GM12878 (cell line): ENCODE measurements at regions not wholly inside any gene's neighbourhood (a gene's known extent, or its start where the extent isn't known, plus 50 kb on each side); places are given as distances from the start of the nearest gene placed in this dataset.

Source experiments
- ATAC-seq: fragments of 200-7000 bp; cut with Tn5 transposase; 3 replicates; pipeline ENCODE4 v1.9.1; 2020; ENCODE audit warnings: mild to moderate bottlenecking, moderate library complexity
- BruUV-seq: library from RNA; stranded (reverse); fragments of 400-500 nt; replicated peaks from 2 replicates; lab custom pipeline; 2021; lab: Mats Ljungman, UMichigan
- CTCF ChIA-PET: fragments of 300-600 bp; sonication (Branson Sonifier 250); formaldehyde crosslinking; extraction: SDS; loops from one replicate; lab custom pipeline; 2021; ENCODE audit warnings: inconsistent platforms; lab: Yijun Ruan, JAX
- POLR2A ChIA-PET: fragments of 350-600 bp; formaldehyde crosslinking; extraction: SDS; loops from one replicate; lab custom pipeline; 2021; ENCODE audit warnings: inconsistent platforms; lab: Charles Lee
- RAD21 ChIA-PET: fragments of 300-600 bp; sonication (Branson Sonifier 250); formaldehyde crosslinking; loops from one replicate; lab custom pipeline; 2023; ENCODE audit warnings: antibody characterized with exemption; ENCODE audit not compliant: unreplicated experiment; lab: Charles Lee
- SMC1A ChIA-PET: fragments of 300-600 bp; sonication (Branson Sonifier 250); formaldehyde crosslinking; loops from one replicate; lab custom pipeline; 2023; ENCODE audit not compliant: unreplicated experiment, uncharacterized antibody; lab: Charles Lee
- DNase-seq: peaks from one replicate; pipeline ENCODE4 v3.0.0-alpha.2; 2011; ENCODE audit warnings: low read depth, low spot score
- FAIRE-seq: peaks from 3 replicates; lab custom pipeline; 2011; peaks lifted over from hg19 to GRCh38; lab: Jason Lieb, UNC
- H2AFZ ChIP-seq: 2 replicates; pipeline ENCODE4 v1.6.0; 2011; ENCODE audit warnings: low read depth, low read length, control low read depth; ENCODE audit not compliant: control insufficient read depth
- H3K27ac ChIP-seq: 2 replicates; pipeline ENCODE4 v1.5.1; 2011; ENCODE audit warnings: control low read depth; ENCODE audit not compliant: control insufficient read depth, insufficient read depth
- H3K27me3 ChIP-seq, 2 experiments: replicated peaks in 1 of 2; 2 replicates each; pipeline versions ENCODE4 v1.6.0 to v1.6.1; 2011; ENCODE audit warnings: low read length in 1 of 2; ENCODE audit not compliant: control insufficient read depth in 2 of 2, insufficient read depth in 2 of 2
- H3K36me3 ChIP-seq, 2 experiments: 2 replicates each; pipeline ENCODE4 v1.5.1; 2011; ENCODE audit warnings: low read length in 1 of 2; ENCODE audit not compliant: control insufficient read depth in 2 of 2, insufficient read depth in 2 of 2
- H3K4me1 ChIP-seq: 2 replicates; pipeline ENCODE4 v1.6.1; 2011; ENCODE audit warnings: mild to moderate bottlenecking, low read length, moderate library complexity, mixed read lengths; ENCODE audit not compliant: control insufficient read depth, insufficient read depth
- H3K4me2 ChIP-seq: 2 replicates; pipeline ENCODE4 v1.6.0; 2011; ENCODE audit warnings: control low read depth; ENCODE audit not compliant: control insufficient read depth, insufficient read depth
- H3K4me3 ChIP-seq: fragments of 200-600 bp; sonication (generic); 2 replicates; pipeline ENCODE4 v1.5.1; 2016
- H3K79me2 ChIP-seq: 2 replicates; pipeline ENCODE4 v1.6.0; 2011; ENCODE audit warnings: low read length; ENCODE audit not compliant: control insufficient read depth, insufficient read depth
- H3K9ac ChIP-seq: 2 replicates; pipeline ENCODE4 v1.8.0; 2011; ENCODE audit warnings: low read length, control low read depth, mixed read lengths; ENCODE audit not compliant: control insufficient read depth, insufficient read depth
- H3K9me3 ChIP-seq: replicated peaks from 3 replicates; pipeline ENCODE4 v1.5.1; 2011; ENCODE audit warnings: mild to moderate bottlenecking, low read length; ENCODE audit not compliant: control insufficient read depth, insufficient read depth
- H4K20me1 ChIP-seq: 2 replicates; pipeline ENCODE4 v1.6.0; 2011; ENCODE audit not compliant: control insufficient read depth, insufficient read depth
- CBX3 ChIP-seq: fragments of 200-600 bp; sonication (generic); IDR thresholded peaks from 2 replicates; pipeline ENCODE4 v1.6.1; 2016; ENCODE audit warnings: low read depth, borderline replicate concordance
- CHD1 ChIP-seq: IDR thresholded peaks from 2 replicates; pipeline ENCODE4 v1.6.1; 2012; ENCODE audit warnings: low read depth, low read length, improper control_type of control experiment
- LARP7 ChIP-seq: fragments of 450-650 bp; IDR thresholded peaks from 2 replicates; pipeline ENCODE4 v1.6.1; 2017; ENCODE audit warnings: mild to moderate bottlenecking
- MEF2B ChIP-seq: fragments of 450-650 bp; IDR thresholded peaks from 2 replicates; pipeline ENCODE4 v1.6.1; 2018; ENCODE audit warnings: mild to moderate bottlenecking, moderate library complexity; ENCODE audit not compliant: partially characterized antibody, poor library complexity, severe bottlenecking
- NFIC ChIP-seq: IDR thresholded peaks from 2 replicates; pipeline ENCODE4 v1.6.1; 2012; ENCODE audit warnings: low read depth, mild to moderate bottlenecking, inconsistent platforms, low read length, moderate library complexity
- RFX5 ChIP-seq: IDR thresholded peaks from 2 replicates; pipeline ENCODE4 v1.6.1; 2011; ENCODE audit warnings: low read depth, low read length, improper control_type of control experiment
- SIN3A ChIP-seq: IDR thresholded peaks from 2 replicates; pipeline ENCODE4 v1.6.1; 2012; ENCODE audit warnings: low read depth, low read length, improper control_type of control experiment
- SMAD5 ChIP-seq: IDR thresholded peaks from 2 replicates; pipeline ENCODE4 v1.6.1; 2016; ENCODE audit warnings: antibody characterized with exemption, low read depth
- SMC3 ChIP-seq: IDR thresholded peaks from 2 replicates; pipeline ENCODE4 v1.6.1; 2011; ENCODE audit warnings: low read length, improper control_type of control experiment, borderline replicate concordance
- ZBTB33 ChIP-seq: fragments of 450-650 bp; IDR thresholded peaks from 2 replicates; pipeline ENCODE4 v1.6.1; 2017; ENCODE audit warnings: mild to moderate bottlenecking
- ZNF687 ChIP-seq: fragments of 450-650 bp; IDR thresholded peaks from 2 replicates; pipeline ENCODE4 v1.6.1; 2017; ENCODE audit warnings: mild to moderate bottlenecking, moderate library complexity
- WGBS: methylation state at CpG from one replicate; pipeline ENCODE4 v1.1.6; 2016; ENCODE audit warnings: low lambda C conversion rate; ENCODE audit not compliant: insufficient replicate concordance, insufficient coverage; ENCODE audit errors: missing lambda C conversion rate; 5-methylcytosine and 5-hydroxymethylcytosine counted together
- in situ Hi-C: fragments of 300-500 bp; cut with MboI; formaldehyde crosslinking; loops from 9 replicates; pipeline ENCODE4 v1.14.3; 2018; ENCODE audit warnings: mixed read lengths
- intact Hi-C: fragments of 100-400 bp; cut with micrococcal nuclease; formaldehyde crosslinking; loops from one replicate; pipeline ENCODE4 v1.14.2; 2022; ENCODE audit not compliant: unreplicated experiment
- TF ChIP-seq, protein P1 (sequence below): fragments of 450-650 bp; IDR thresholded peaks from 2 replicates; pipeline ENCODE4 v1.6.1; 2016; ENCODE audit warnings: mild to moderate bottlenecking, moderate library complexity, borderline replicate concordance
- TF ChIP-seq, protein P2 (sequence below): fragments of 450-650 bp; IDR thresholded peaks from 2 replicates; pipeline ENCODE4 v1.6.1; 2017; ENCODE audit warnings: mild to moderate bottlenecking, low read depth, inconsistent platforms; ENCODE audit not compliant: poor library complexity, severe bottlenecking

DNA sequence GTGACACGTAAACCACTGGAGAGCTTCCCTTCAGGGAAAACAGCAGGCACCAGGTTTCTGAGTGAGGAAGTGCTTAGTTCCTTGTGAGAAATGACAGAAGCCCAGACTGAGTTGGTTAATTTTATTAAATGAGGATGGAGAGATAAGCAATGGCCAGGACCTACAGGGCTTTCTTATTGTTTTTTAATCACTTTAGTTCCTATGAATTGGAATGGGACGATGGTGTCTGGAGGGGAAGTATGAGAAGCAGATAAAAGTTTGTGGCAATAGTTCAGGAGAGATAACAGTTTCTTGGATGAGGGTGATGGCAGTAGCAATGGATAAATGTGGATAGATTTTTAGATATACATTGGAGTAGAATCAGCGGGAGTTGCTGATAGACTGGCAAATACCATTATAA lies 86.5 kb upstream of the PTPRR start:
- BruUV-seq = no TSS peak
- RAD21 ChIA-PET = no interaction called here
- no peaks in the 10 kb centered on the region for H3K4me1 ChIP-seq
- in situ Hi-C loops = no loop called here
- no peaks in the 10 kb centered on the region for H3K9me3 ChIP-seq
- H3K4me2 ChIP-seq = no peak overlapping the region
- no peaks in the 10 kb centered on the region for H3K79me2 ChIP-seq
- SMC1A ChIA-PET = no interaction called here
- no peaks in the 10 kb centered on the region for H3K36me3 ChIP-seq
- H3K4me3 ChIP-seq = no peak overlapping the region
- ATAC-seq (no peak), FAIRE-seq (no peak), DNase-seq (no peak)
- CTCF ChIA-PET = interaction anchor here (0.6 kb wide), 1 partner anchor 83 kb away, joined by 3 read pairs; no protein-coding TSS in a partner anchor
- no peaks in the 10 kb centered on the region for H3K27me3 ChIP-seq
- 27% methylated on average over 3 of the region's 3 CpGs for WGBS
- H4K20me1 ChIP-seq = no peaks in the 10 kb centered on the region
- no peak overlapping the region for H3K27ac ChIP-seq
- intact Hi-C loops = no loop called here
- H2AFZ ChIP-seq = no peak overlapping the region
- POLR2A ChIA-PET = interaction anchor here (0.7 kb wide), 1 partner anchor 98 kb away, joined by 4 read pairs; no protein-coding TSS in a partner anchor
- H3K9ac ChIP-seq = no peak overlapping the region
- TF ChIP-seq, protein P1, sequence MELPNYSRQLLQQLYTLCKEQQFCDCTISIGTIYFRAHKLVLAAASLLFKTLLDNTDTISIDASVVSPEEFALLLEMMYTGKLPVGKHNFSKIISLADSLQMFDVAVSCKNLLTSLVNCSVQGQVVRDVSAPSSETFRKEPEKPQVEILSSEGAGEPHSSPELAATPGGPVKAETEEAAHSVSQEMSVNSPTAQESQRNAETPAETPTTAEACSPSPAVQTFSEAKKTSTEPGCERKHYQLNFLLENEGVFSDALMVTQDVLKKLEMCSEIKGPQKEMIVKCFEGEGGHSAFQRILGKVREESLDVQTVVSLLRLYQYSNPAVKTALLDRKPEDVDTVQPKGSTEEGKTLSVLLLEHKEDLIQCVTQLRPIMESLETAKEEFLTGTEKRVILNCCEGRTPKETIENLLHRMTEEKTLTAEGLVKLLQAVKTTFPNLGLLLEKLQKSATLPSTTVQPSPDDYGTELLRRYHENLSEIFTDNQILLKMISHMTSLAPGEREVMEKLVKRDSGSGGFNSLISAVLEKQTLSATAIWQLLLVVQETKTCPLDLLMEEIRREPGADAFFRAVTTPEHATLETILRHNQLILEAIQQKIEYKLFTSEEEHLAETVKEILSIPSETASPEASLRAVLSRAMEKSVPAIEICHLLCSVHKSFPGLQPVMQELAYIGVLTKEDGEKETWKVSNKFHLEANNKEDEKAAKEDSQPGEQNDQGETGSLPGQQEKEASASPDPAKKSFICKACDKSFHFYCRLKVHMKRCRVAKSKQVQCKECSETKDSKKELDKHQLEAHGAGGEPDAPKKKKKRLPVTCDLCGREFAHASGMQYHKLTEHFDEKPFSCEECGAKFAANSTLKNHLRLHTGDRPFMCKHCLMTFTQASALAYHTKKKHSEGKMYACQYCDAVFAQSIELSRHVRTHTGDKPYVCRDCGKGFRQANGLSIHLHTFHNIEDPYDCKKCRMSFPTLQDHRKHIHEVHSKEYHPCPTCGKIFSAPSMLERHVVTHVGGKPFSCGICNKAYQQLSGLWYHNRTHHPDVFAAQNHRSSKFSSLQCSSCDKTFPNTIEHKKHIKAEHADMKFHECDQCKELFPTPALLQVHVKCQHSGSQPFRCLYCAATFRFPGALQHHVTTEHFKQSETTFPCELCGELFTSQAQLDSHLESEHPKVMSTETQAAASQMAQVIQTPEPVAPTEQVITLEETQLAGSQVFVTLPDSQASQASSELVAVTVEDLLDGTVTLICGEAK = no peak
- no peak for TF ChIP-seq LARP7
- no peak for TF ChIP-seq MEF2B
- TF ChIP-seq CBX3 = no peak
- TF ChIP-seq SMC3 = no peak
- no peak for TF ChIP-seq ZNF687
- no peak for TF ChIP-seq CHD1
- TF ChIP-seq, protein P2, sequence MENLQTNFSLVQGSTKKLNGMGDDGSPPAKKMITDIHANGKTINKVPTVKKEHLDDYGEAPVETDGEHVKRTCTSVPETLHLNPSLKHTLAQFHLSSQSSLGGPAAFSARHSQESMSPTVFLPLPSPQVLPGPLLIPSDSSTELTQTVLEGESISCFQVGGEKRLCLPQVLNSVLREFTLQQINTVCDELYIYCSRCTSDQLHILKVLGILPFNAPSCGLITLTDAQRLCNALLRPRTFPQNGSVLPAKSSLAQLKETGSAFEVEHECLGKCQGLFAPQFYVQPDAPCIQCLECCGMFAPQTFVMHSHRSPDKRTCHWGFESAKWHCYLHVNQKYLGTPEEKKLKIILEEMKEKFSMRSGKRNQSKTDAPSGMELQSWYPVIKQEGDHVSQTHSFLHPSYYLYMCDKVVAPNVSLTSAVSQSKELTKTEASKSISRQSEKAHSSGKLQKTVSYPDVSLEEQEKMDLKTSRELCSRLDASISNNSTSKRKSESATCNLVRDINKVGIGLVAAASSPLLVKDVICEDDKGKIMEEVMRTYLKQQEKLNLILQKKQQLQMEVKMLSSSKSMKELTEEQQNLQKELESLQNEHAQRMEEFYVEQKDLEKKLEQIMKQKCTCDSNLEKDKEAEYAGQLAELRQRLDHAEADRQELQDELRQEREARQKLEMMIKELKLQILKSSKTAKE = no peak
- no peak for TF ChIP-seq NFIC
- no peak for TF ChIP-seq RFX5
- TF ChIP-seq SIN3A = no peak
- no peak for TF ChIP-seq ZBTB33
- TF ChIP-seq SMAD5 = no peak
